Sigmoid colon (tissue), 6 donors: ENCODE measurements at regions not wholly inside any gene's neighbourhood (a gene's known extent, or its start where the extent isn't known, plus 50 kb on each side); places are given as distances from the start of the nearest gene placed in this dataset.
"Not testable (repeated sequence)": the region's sequence is repeated elsewhere in the genome, so short reads cannot be mapped to it uniquely, and the experiment has no call there.

Source experiments
- DNase-seq: peaks from one replicate; pipeline ENCODE4 v3.0.0-alpha.2; 2019
- H3K27ac ChIP-seq, 4 donors: fragments of 200-600 bp; sonication (generic); one replicate each; pipeline ENCODE4 v1.5.1; 2016 to 2019; ENCODE audit warnings: mild to moderate bottlenecking in 1 of 4
- H3K27me3 ChIP-seq, 3 donors: fragments of 200-600 bp; sonication (generic); one replicate each; pipeline ENCODE4 v1.5.1; 2019; ENCODE audit warnings: mild to moderate bottlenecking in 1 of 3
- H3K36me3 ChIP-seq, 4 donors: fragments of 200-600 bp; sonication (generic); one replicate each; pipeline ENCODE4 v1.5.1; 2016 to 2019
- H3K4me1 ChIP-seq, 4 donors: fragments of 200-600 bp; sonication (generic); one replicate each; pipeline ENCODE4 v1.5.1; 2017 to 2019
- H3K4me3 ChIP-seq, 4 donors: fragments of 200-600 bp; sonication (generic); one replicate each; pipeline ENCODE4 v1.5.1; 2017 to 2019; ENCODE audit warnings: mild to moderate bottlenecking in 2 of 4, moderate library complexity in 1 of 4
- H3K9me3 ChIP-seq, 4 donors: fragments of 200-600 bp in 3 of 4; sonication (generic) in 3 of 4; one replicate each; pipeline versions ENCODE4 v1.5.1 to v1.6.1; 2013 to 2019
- EP300 ChIP-seq, 4 donors: sonication (generic); formaldehyde crosslinking; IDR thresholded peaks; one replicate each; pipeline ENCODE4 v1.6.1; 2017; ENCODE audit warnings: antibody characterized with exemption in 4 of 4
- POLR2A ChIP-seq, 2 donors: fragments of 450-650 bp; IDR thresholded peaks; one replicate each; pipeline ENCODE4 v1.6.1; 2016; ENCODE audit warnings: antibody characterized with exemption in 2 of 2, mild to moderate bottlenecking in 2 of 2, moderate library complexity in 2 of 2
- POLR2AphosphoS5 ChIP-seq, 4 donors: sonication (generic); formaldehyde crosslinking; IDR thresholded peaks; one replicate each; pipeline ENCODE4 v1.6.1; 2017; ENCODE audit warnings: antibody characterized with exemption in 4 of 4
- WGBS, 2 donors: extraction: QIAGEN DNeasy Blood & Tissue Kit; methylation state at CpG; one replicate each; pipeline ENCODE4 v1.1.7; 2013; 5-methylcytosine and 5-hydroxymethylcytosine counted together
- intact Hi-C: fragments of 100-400 bp; cut with DNase I; formaldehyde crosslinking; loops from one replicate; pipeline ENCODE4 v1.15.1; 2023
- TF ChIP-seq, protein P1 (sequence below), 4 experiments: fragments of 450-650 bp in 3 of 4; fragments of 200-600 bp in 1 of 4; IDR thresholded peaks; one replicate each; pipeline ENCODE4 v1.5.1; 2016 to 2019; ENCODE audit warnings: antibody characterized with exemption in 4 of 4, mild to moderate bottlenecking in 3 of 4, moderate library complexity in 2 of 4
- donor health status: healthy with polysubstance abuse.
- donor health status: healthy.

- H3K27ac ChIP-seq = no peak overlapping the region
- no peaks in the 10 kb centered on the region for H3K9me3 ChIP-seq
- intact Hi-C loops = no loop called here
- WGBS, 2 donors = 18 to 53% methylated on average over 11 of the region's 11 CpGs
- H3K27me3 ChIP-seq = peaks cover 0 to 3% (median 0%) of the 10 kb centered on the region in 3 donors
- H3K36me3 ChIP-seq = no peaks in the 10 kb centered on the region
- TF ChIP-seq POLR2A (IDR thresholded peaks at IDR 0.05) = no peak
- TF ChIP-seq, protein P1, sequence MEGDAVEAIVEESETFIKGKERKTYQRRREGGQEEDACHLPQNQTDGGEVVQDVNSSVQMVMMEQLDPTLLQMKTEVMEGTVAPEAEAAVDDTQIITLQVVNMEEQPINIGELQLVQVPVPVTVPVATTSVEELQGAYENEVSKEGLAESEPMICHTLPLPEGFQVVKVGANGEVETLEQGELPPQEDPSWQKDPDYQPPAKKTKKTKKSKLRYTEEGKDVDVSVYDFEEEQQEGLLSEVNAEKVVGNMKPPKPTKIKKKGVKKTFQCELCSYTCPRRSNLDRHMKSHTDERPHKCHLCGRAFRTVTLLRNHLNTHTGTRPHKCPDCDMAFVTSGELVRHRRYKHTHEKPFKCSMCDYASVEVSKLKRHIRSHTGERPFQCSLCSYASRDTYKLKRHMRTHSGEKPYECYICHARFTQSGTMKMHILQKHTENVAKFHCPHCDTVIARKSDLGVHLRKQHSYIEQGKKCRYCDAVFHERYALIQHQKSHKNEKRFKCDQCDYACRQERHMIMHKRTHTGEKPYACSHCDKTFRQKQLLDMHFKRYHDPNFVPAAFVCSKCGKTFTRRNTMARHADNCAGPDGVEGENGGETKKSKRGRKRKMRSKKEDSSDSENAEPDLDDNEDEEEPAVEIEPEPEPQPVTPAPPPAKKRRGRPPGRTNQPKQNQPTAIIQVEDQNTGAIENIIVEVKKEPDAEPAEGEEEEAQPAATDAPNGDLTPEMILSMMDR (IDR thresholded peaks at IDR 0.05) = no peak
- TF ChIP-seq POLR2AphosphoS5 (IDR thresholded peaks at IDR 0.05) = no peak
- no peak for TF ChIP-seq EP300 (IDR thresholded peaks at IDR 0.05)
- H3K4me3 ChIP-seq = no peak overlapping the region
- DNase-seq = no peak
- H3K4me1 ChIP-seq = no peaks in the 10 kb centered on the region
These were observed 177.6 kb downstream of the AIPL1 start for GRCh38 chr17:6257336-6257735.

- Histone ChIP-seq H3K27ac (no peak overlapping the region), H3K4me3 (no peak overlapping the region), H3K9me3 (no peaks in the 10 kb centered on the region), H3K27me3 (peaks cover 0 to 3% (median 0%) of the 10 kb centered on the region in 3 donors), H3K4me1 (no peaks in the 10 kb centered on the region), H3K36me3 (no peaks in the 10 kb centered on the region)
- intact Hi-C loops = no loop called here
- TF ChIP-seq POLR2AphosphoS5 (IDR thresholded peaks at IDR 0.05) = no peak
- TF ChIP-seq, protein P1 (IDR thresholded peaks at IDR 0.05) = no peak
- no peak for TF ChIP-seq EP300 (IDR thresholded peaks at IDR 0.05)
- no peak for TF ChIP-seq POLR2A (IDR thresholded peaks at IDR 0.05)
- no peak for DNase-seq
These were observed 179.6 kb downstream of the AIPL1 start for GRCh38 chr17:6255322-6255721.

DNA sequence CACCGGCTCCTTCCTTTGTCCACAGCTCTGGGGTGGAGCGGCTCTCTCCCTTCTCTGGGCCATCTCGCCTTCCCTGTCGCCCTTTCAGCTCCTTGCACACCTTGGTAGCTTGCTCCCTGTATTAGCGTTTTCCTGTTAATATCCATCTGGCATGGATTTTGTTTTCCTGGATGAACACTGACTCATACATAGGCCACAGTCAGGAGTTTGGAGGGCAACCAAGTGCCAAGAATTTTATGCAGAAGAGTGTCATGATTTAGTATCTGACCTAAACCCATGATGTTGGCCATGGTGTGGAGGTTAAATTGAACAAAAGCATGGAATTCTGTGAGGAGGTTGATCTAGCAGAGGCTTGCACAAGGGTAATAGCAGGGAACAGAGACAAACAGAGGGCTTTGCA lies 180.9 kb downstream of the AIPL1 start:
- 75 to 84% methylated on average over 5 of the region's 5 CpGs for WGBS, 2 donors
- H3K4me1 ChIP-seq = no peaks in the 10 kb centered on the region
- no peak overlapping the region for H3K27ac ChIP-seq
- peaks cover 0 to 3% (median 0%) of the 10 kb centered on the region in 3 donors for H3K27me3 ChIP-seq
- H3K36me3 ChIP-seq = no peaks in the 10 kb centered on the region
- H3K4me3 ChIP-seq = no peak overlapping the region
- intact Hi-C loops = no loop called here
- TF ChIP-seq, protein P1 (IDR thresholded peaks at IDR 0.05) = no peak
- TF ChIP-seq POLR2A (IDR thresholded peaks at IDR 0.05) (no peak), EP300 (IDR thresholded peaks at IDR 0.05) (no peak), POLR2AphosphoS5 (IDR thresholded peaks at IDR 0.05) (no peak)
- DNase-seq = no peak
- H3K9me3 ChIP-seq = no peaks in the 10 kb centered on the region

DNA sequence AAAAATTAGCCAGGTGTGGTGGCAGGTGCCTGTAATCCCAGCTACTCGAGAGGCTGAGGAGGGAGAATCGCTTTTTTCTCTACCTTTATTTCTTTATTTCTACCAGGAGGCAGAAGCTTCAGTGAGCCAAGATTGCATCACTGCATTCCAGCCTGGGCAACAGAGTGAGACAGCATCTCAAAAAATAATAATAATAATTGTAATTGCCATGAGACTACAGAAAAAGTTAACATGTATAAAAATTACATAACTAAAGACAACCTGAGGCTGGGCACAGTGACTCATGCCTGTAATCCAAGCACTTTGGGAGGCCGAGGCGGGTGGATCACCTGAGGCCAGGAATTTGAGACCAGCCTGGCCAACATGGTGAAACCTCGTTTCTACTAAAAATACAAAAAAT lies 181.5 kb downstream of the WSCD1 start:
- intact Hi-C loops, H3K36me3 ChIP-seq, H3K9me3 ChIP-seq, H3K27me3 ChIP-seq, H3K27ac ChIP-seq, H3K4me3 ChIP-seq, H3K4me1 ChIP-seq, DNase-seq: not testable (repeated sequence)
- whole genome bisulfite sequencing, 2 donors = 76 to 87% methylated on average over 5 of the region's 5 CpGs

DNA sequence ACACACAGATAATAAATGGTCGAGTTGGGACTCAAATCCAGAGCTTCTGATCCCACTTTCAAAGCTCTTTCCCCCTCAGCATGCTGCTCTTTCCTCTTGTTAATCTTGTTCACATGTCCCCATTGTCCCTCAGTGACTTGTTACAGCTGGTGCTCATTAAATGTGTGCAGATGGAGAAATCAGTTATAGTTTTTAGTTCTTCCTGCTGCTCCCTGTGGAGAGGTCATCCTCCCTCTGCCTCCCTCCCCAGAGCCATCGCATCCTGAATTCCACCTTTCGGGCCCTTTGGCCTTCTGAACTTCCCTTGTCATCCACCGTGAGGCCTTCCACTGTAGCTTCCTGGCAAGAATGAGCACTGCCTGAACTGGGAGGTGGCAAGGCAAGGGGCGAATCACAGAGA lies 179.6 kb downstream of the WSCD1 start:
- Histone ChIP-seq H3K9me3 (no peaks in the 10 kb centered on the region), H3K27me3 (peaks cover 0 to 3% (median 0%) of the 10 kb centered on the region in 3 donors), H3K27ac (no peak overlapping the region), H3K4me1 (no peaks in the 10 kb centered on the region), H3K36me3 (no peaks in the 10 kb centered on the region), H3K4me3 (no peak overlapping the region)
- DNase-seq = no peak
- WGBS, 2 donors = 42 to 53% methylated on average over 5 of the region's 5 CpGs
- intact Hi-C loops = no loop called here
- TF ChIP-seq, protein P1 (IDR thresholded peaks at IDR 0.05) = no peak
- TF ChIP-seq EP300 (IDR thresholded peaks at IDR 0.05) = no peak
- TF ChIP-seq POLR2A (IDR thresholded peaks at IDR 0.05) = no peak
